GM21423 (cell line): ENCODE measurements at regions not wholly inside any gene's neighbourhood (a gene's known extent, or its start where the extent isn't known, plus 50 kb on each side); places are given as distances from the start of the nearest gene placed in this dataset.
A peak's percentile ranks its signal among the peaks of the same experiment; 100 is the strongest.

Source experiments
- ATAC-seq: cut with Tn5 transposase; IDR thresholded peaks from one replicate; pipeline ENCODE4 v1.9.1; 2021; ENCODE audit warnings: mild to moderate bottlenecking, moderate library complexity; ENCODE audit not compliant: unreplicated experiment

DNA sequence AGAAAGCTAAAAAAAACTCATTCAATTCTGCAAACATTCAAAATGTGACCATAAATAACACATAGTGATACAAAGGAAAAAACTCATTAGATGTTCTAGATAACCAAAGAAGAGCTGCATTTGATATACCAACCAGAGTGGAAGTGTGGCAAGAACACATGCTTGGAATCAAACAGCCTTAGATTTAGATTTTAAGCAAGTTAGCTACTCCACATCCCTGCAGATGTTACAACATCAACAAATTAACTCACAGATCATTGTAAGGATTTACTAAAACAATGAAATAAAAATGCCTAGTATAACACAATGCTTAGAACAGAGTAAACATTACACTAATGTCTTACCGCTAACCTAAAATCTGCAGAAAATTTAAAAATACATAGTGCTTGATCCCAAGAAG lies 114.0 kb upstream of the AKIP1 start:
- no peak for ATAC-seq

DNA sequence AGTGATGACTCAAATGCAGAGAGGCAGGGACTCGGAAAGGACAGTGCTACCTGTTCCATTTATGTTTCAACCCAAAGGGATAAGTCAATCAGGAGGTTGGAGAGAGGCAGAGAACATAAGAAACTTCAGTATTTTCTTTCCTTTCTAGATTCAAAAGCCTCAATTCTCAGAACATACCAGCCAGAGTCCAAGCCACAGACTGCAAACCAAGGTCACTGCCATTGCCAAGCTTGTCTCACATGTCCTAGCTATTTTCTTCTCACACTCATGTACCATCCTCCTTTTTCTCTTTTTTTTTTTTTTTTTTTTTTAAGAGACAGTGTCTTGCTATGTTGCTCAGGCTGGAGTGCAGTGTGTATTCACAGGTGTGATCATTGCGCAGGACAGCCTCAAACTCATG lies 111.7 kb upstream of the AKIP1 start:
- ATAC-seq, result no peak

DNA sequence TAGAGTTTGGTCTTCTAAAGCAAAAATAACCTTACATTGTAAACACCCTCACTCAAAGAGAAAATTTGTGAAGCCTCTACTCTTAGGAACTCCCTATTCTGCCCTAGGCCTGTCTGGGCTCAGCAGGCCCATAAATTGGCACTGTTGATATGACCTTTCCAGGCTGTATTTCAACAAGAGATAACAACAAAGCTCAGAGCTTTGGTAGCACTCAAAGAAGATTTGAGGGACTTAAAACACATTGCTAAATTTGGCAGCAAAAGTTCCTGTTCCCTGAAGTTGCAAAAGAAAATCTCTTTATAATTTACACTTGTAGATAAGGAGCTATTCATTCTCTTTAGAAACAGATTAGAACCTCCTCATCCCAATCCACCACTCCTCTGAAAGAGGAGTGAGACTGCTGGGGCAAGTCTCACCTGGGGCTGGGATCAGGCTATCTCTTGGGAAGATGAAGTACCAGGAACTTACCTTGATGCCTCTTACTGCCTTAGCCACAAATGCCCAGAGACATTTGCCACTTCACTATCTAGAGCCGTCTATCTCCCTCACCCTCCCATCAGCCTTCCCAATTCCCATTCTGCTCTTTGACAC lies 110.4 kb upstream of the AKIP1 start:
- ATAC-seq, result no peak

DNA sequence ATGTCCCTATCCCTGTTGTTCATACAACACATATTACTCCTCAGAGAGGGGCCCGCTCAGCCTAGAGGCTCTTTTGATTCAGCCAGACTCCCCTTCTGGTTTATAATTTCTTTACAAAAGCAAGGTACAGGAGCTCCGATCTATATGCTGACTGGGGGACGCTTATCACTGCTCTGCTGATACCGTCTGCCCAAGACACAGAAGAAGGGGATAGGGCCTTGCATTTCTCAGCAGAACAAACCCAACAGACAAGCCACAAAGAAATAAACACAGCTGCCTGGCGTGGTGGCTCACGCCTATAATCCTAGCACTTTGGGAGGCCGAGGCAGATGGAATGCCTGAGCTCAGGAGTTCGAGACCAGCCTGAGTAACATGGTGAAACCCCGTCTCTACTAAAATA lies 109.9 kb upstream of the AKIP1 start:
- ATAC-seq, result no peak

- ATAC-seq, result no peak
Observed at GRCh38 chr11:8802251-8802650, 108.7 kb upstream of the AKIP1 start.

DNA sequence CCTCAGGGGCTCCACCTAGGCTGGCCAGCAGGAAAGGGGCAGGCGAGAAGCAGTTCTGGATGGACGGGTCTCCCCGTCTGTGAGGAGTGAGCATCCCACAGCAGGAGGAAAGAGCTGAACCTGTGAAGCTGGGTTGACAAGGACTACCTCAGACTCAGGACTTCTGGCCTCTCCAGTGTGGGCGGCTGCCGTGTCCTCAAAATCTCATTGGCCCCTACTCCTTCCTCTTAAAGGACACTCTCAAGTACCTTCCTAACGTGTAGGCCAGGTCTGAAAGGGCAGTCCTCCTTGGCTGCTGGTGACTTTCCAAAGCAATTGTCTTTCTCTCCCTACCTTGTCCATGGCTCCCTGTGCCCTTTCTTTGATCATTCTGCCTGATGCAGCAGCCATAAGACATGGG lies 107.0 kb upstream of the AKIP1 start:
- no peak for ATAC-seq

DNA sequence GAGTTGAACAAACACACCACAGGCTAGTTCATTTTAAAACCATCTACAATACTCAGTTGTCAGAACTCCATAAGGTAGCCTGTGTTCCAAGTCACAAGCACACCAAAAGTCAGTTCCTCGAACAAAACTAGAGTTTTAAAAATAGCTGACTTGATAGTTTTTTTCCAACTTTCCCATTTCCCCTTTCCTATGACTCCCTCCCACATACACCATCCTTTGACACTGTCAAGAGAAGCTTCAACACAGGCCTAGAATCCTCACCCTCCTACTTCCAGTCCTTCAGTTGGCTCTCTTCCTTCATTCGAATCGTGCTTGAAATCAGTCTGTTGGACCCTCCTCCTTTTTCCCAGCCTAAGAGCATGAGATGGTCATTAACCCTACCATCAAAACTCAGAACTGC lies 105.7 kb upstream of the AKIP1 start:
- no peak for ATAC-seq

- no peak for ATAC-seq
Observed at GRCh38 chr11:8806974-8807373, 104.0 kb upstream of the AKIP1 start.

DNA sequence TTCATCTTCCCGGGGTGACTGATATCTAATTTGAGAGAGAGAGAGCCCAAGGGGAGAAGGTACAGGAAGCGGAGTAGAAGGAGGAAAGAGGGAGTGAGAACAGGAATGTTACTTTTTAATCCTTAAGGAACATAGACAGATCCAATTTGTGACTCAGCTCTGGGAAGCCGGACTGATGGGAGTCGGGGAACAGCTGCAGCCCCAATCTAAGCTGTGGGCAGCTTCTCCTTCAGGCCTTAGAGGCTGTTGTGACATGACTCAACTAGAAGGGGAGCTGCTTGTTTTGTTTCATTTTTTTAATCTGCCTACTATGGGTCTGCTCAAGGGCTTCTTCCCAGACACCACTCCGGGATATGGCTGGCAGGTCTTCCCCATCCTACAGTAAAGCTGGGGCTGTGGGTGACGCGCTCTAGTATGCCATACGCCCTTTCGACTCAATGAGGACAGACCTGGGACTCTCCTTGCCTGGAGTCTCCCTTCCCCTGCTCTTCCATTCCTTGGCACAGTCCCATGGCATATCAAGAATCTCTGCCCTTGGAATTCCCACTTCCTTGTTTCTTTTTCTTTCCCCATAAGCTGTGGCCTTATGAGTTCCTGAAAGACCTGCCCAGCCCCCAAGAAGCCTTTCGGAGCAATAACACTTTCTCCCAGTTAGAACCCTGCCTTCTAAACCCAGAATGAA lies 103.3 kb upstream of the AKIP1 start:
- ATAC-seq, result no peak

GRCh38 chr11:8808226-8808585 lies 102.8 kb upstream of the AKIP1 start:
- no peak for ATAC-seq

DNA sequence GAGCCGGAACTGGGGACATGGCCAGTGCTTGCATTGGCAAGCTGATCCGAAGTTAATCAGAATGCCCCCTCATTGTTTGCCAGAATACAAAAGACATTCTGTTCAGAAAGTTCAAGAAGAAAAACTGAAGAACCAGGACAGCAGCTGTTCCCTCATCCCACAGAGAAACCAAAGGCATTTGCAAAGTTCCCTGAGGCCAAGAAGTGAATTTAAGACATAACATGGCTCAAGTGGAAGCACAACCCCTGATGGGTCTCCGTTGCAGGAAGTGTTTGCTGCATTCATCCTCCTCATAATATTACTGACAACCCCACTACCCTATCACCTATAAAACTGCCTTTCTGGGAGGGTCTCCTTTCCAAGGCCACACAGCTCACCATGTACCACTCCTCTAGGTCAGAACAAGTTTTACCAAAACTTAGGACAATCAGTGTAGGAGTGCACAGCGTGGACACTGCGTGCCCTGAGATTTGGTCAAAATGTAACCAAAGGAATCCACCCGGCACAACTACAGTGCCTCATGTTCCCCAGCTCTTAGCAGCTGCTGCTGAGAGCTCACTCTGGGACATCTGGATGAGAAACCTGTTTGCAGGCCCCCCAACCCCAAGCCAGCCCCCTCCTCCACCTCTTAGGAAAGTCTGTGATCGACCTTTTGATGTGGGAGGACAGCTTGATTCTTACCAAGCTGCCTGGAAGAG lies 101.6 kb upstream of the AKIP1 start:
- ATAC-seq, result no peak

DNA sequence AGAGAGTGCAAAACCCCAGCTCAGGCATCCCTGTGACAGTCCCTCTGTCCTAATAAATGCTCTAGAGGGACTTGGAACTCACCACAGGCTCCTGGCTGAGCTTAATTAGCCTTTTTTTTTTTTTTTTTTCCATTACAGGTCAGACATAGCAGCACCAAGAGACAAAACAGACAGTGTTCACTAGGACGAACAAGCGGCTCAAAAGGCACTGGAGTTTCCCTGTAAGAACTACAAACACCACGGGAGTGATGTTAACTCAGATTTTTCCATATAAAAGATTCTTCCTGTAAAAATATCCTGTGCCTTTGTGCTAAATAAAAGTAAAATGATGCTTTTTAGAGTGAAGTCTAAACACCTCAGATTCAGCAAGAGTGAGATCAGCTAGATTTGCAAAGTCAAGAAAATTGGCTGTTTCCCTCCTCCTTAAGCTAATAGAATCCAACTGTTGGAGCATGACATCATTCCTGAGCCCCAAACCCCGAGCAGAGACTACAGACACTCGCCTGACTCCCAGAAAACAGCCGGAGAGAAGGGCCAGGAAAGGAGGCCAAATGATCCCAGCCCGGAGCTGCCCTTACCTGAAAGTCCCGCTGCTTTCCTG lies 101.0 kb upstream of the AKIP1 start:
- no peak for ATAC-seq

GRCh38 chr11:8810540-8811301 lies 100.3 kb upstream of the AKIP1 start:
- no peak for ATAC-seq

GRCh38 chr11:8811571-8811970 lies 99.4 kb upstream of the AKIP1 start:
- no peak for ATAC-seq

GRCh38 chr11:8812438-8812837 lies 98.6 kb upstream of the AKIP1 start:
- ATAC-seq, result no peak

DNA sequence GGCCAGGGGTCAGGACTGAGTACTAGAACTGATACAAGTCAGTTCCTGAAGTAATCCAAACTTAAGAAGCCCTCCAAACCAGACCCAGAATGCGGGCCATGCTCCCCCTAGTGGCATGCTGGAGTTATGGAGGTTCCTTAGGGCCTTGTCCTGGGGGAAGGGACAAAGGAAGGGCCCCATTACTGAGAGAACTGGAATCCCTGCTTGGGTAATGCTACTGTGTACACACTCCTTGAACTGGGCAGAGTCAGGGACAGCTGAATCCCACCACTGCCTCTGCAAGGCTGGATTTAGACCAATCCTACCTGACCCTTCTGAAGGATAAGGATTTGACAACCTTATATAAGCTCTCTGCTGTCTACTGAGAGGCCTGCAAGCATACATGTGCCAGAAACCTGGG lies 97.3 kb upstream of the AKIP1 start:
- ATAC-seq, result peak; percentile 60

GRCh38 chr11:8814209-8814922 lies 96.6 kb upstream of the AKIP1 start:
- ATAC-seq, result no peak

GRCh38 chr11:8814923-8815240 lies 96.1 kb upstream of the AKIP1 start:
- no peak for ATAC-seq

DNA sequence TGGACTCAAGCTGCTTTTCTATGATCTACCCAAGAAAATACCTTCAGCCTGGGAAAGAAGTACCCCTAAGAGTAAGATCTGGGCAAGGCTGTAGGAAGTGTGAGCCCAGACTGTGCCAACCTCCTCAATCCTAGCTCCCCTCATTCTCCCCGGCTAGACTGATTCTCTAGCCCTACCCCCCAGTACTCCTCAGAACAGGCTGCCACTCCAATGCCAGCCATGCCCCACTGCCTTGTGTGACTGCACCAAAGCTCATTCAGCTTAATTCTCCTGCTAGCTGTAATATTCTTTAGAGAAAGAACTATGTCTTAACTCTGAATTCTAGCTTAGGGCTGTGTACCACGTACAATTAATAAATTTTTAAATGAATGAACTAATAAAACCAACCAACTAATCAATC lies 92.6 kb upstream of the AKIP1 start:
- ATAC-seq, result no peak

DNA sequence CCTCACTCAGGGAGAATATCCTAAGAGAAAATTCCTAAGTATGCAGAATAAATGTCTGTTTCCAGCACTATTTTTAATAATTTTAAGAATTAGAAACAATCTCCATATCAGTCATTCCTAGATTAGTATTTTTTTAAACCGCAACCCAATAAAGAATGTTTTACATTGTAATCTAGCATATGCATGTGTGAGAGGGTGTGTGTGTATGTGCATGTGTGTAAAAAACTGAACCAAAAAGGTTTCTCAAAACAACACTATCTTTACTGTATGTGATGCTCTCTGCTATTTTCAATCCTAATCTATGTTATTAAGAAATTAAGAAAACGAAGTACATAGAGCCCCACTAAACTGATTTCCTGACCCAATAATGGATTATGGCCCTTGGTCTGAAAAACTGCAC lies 90.6 kb upstream of the AKIP1 start:
- ATAC-seq, result no peak

DNA sequence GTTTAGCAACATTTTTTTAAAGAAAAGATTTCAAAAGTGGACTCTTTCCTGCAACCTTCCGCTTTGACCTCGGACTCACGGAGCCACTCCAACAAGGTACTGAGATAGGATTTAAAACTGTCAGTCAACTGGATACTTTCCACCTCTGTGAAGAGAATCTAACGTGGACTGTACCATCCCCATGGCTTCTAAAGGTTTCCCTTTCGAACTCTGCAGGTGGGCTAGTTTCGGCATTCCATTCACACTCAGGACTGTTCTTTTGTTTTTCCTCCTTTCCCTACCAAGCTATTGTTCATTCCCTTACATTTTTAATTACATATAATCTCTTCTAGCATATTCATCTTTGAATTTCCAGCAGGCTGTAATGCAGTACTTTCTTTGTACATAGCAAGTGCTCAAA lies 88.5 kb upstream of the AKIP1 start:
- no peak for ATAC-seq
